Endodermal cell (in vitro differentiated cells): ENCODE measurements at regions not wholly inside any gene's neighbourhood (a gene's known extent, or its start where the extent isn't known, plus 50 kb on each side); places are given as distances from the start of the nearest gene placed in this dataset.

Source experiments
- DNase-seq: peaks from one replicate; pipeline ENCODE4 v3.0.0-alpha.2; 2017
- H3K27ac ChIP-seq: 2 replicates; pipeline ENCODE4 v1.5.1; 2013; ENCODE audit warnings: mild to moderate bottlenecking, low read depth, low read length, moderate library complexity
- H3K27me3 ChIP-seq: 2 replicates; pipeline ENCODE4 v1.6.1; 2013; ENCODE audit warnings: mild to moderate bottlenecking, low read length, moderate library complexity; ENCODE audit not compliant: insufficient read depth, control insufficient read depth, poor library complexity, severe bottlenecking
- H3K36me3 ChIP-seq: 2 replicates; pipeline ENCODE4 v1.7.0; 2013; ENCODE audit warnings: mild to moderate bottlenecking, low read length, moderate library complexity; ENCODE audit not compliant: control insufficient read depth, insufficient read depth
- H3K4me1 ChIP-seq: one replicate; pipeline ENCODE4 v1.7.0; 2013; ENCODE audit warnings: low read length; ENCODE audit not compliant: control insufficient read depth, insufficient read depth
- H3K4me3 ChIP-seq: 2 replicates; pipeline ENCODE4 v1.5.1; 2013; ENCODE audit warnings: mild to moderate bottlenecking, low read length, moderate library complexity
- H3K9ac ChIP-seq: 2 replicates; pipeline ENCODE4 v1.6.1; 2013; ENCODE audit warnings: mild to moderate bottlenecking, low read length, moderate library complexity; ENCODE audit not compliant: poor library complexity, severe bottlenecking; ENCODE audit errors: extremely low read depth
- H3K9me3 ChIP-seq: 2 replicates; pipeline ENCODE4 v1.6.1; 2013; ENCODE audit warnings: mild to moderate bottlenecking, low read length, moderate library complexity; ENCODE audit not compliant: control insufficient read depth
- H3K27ac Mint-ChIP-seq: 2 replicates; pipeline ENCODE4 v1.8.0; 2020; ENCODE audit warnings: mixed read lengths
- H3K27me3 Mint-ChIP-seq: 2 replicates; pipeline ENCODE4 v1.8.0; 2021; ENCODE audit warnings: mild to moderate bottlenecking, mixed read lengths; ENCODE audit not compliant: insufficient read depth
- H3K36me3 Mint-ChIP-seq: 2 replicates; pipeline ENCODE4 v1.8.0; 2020; ENCODE audit warnings: low read depth, mixed read lengths
- H3K4me1 Mint-ChIP-seq: 2 replicates; pipeline ENCODE4 v1.8.0; 2020; ENCODE audit warnings: mixed read lengths
- H3K4me3 Mint-ChIP-seq: 2 replicates; pipeline ENCODE4 v1.8.0; 2020; ENCODE audit warnings: mild to moderate bottlenecking, moderate library complexity, mixed read lengths
- H3K9me3 Mint-ChIP-seq: 2 replicates; pipeline ENCODE4 v1.8.0; 2020; ENCODE audit warnings: mild to moderate bottlenecking, mixed read lengths
- CTCF ChIP-seq: fragments of 200-600 bp; sonication (generic); conservative IDR thresholded peaks from 2 replicates; pipeline ENCODE4 v1.5.0; 2021; ENCODE audit warnings: antibody characterized with exemption, mild to moderate bottlenecking
- WGBS, 2 experiments: methylation state at CpG; one replicate each; pipeline versions ENCODE4 v1.1.5 to v1.1.7; 2013; ENCODE audit warnings: missing lambda C conversion rate in 2 of 2, mixed read lengths in 1 of 2; ENCODE audit not compliant: insufficient coverage in 1 of 2, insufficient read length in 1 of 2; 5-methylcytosine and 5-hydroxymethylcytosine counted together

GRCh38 chr12:89882792-89883191, 174.2 kb upstream of the ATP2B1 start:
- Mint-ChIP-seq H3K4me3 (no peak overlapping the region), H3K4me1 (peaks cover 46% of the 10 kb centered on the region), H3K27me3 (peaks cover 5% of the 10 kb centered on the region), H3K9me3 (no peaks in the 10 kb centered on the region), H3K36me3 (no peaks in the 10 kb centered on the region), H3K27ac (no peak overlapping the region)
- no peaks in the 10 kb centered on the region for H3K36me3 ChIP-seq
- no peaks in the 10 kb centered on the region for H3K9me3 ChIP-seq
- no peak for DNase-seq
- H3K9ac ChIP-seq, result no peak overlapping the region
- TF ChIP-seq CTCF, result no peak
- H3K4me1 ChIP-seq, result peaks cover 5% of the 10 kb centered on the region
- no peak overlapping the region for H3K27ac ChIP-seq
- no peaks in the 10 kb centered on the region for H3K27me3 ChIP-seq
- no peak overlapping the region for H3K4me3 ChIP-seq

DNA sequence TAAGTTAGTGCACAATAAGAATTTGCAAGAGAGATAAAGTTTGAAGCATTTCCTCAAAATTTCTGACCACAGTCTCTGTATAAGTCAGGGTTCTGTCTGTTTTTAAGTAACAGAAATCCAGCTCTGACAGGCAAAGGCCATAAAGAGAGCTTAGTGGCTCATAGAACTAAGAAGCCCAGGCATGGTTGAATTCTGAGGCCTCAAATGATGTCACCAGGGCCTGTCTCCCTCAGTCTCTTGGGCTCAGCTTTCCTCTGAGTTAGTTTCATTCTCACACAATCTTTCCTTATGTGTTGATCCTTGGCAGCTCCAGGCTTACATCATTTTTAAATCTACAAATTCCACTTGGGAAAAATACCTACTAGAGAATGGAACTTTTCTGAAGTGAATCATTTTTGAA, 173.4 kb upstream of the ATP2B1 start:
- Mint-ChIP-seq H3K4me3 (no peak overlapping the region), H3K9me3 (no peaks in the 10 kb centered on the region), H3K27me3 (peaks cover 5% of the 10 kb centered on the region), H3K36me3 (no peaks in the 10 kb centered on the region), H3K27ac (no peak overlapping the region), H3K4me1 (peaks cover 46% of the 10 kb centered on the region)
- no peaks in the 10 kb centered on the region for H3K9me3 ChIP-seq
- DNase-seq, result no peak
- H3K9ac ChIP-seq, result no peak overlapping the region
- no peaks in the 10 kb centered on the region for H3K36me3 ChIP-seq
- peaks cover 5% of the 10 kb centered on the region for H3K4me1 ChIP-seq
- H3K27me3 ChIP-seq, result no peaks in the 10 kb centered on the region
- H3K27ac ChIP-seq, result no peak overlapping the region
- TF ChIP-seq CTCF, result no peak
- no peak overlapping the region for H3K4me3 ChIP-seq

DNA sequence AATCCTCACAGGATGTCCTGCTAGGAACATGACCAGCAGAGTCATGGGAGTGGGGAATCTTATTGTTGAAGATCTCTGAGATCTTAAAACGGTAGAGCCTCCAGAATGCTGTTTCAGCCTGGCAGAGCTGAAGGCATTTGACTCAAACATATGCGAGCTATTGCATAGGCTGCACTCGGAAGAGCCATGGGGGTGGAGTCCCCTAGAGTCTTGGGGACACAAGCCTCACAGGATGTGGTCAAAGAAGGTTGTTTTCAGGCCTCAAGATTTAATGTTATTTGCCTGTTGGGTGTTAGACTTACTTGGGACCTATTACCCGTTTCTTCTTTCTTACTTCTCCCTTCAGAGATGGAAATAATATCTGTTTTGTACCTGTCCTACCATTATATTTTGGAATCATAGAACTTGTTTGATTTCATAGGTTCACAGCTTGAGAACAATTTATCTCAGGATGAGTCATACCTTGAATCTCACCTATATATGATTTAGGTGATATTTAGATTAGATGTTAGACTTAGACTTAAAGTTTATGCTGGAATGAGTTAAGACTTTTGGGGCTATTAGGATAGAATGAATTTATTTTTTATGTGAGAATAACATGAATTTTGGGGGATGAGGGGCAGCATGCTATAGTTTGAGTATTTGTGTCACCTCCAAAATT, 172.2 kb upstream of the ATP2B1 start:
- no peak for DNase-seq
- Histone ChIP-seq H3K4me1 (peaks cover 5% of the 10 kb centered on the region), H3K9me3 (no peaks in the 10 kb centered on the region), H3K36me3 (no peaks in the 10 kb centered on the region), H3K27ac (no peak overlapping the region), H3K4me3 (no peak overlapping the region), H3K27me3 (no peaks in the 10 kb centered on the region), H3K9ac (no peak overlapping the region)
- Mint-ChIP-seq H3K9me3 (no peaks in the 10 kb centered on the region), H3K4me3 (no peak overlapping the region), H3K36me3 (no peaks in the 10 kb centered on the region), H3K27ac (no peak overlapping the region), H3K27me3 (peaks cover 1% of the 10 kb centered on the region), H3K4me1 (peaks cover 42% of the 10 kb centered on the region)
- 77 to 92% methylated on average over 2 to 4 of the region's 4 CpGs for WGBS, 2 experiments
- no peak for TF ChIP-seq CTCF
